Endothelial cell (in vitro differentiated cells): ENCODE measurements at regions not wholly inside any gene's neighbourhood (a gene's known extent, or its start where the extent isn't known, plus 50 kb on each side); places are given as distances from the start of the nearest gene placed in this dataset.

ENCODE experiments used
- DNase-seq: peaks from one replicate; pipeline ENCODE4 v3.0.0; 2021; ENCODE audit warnings: low spot score
- H3K27ac Mint-ChIP-seq: one replicate; pipeline ENCODE4 v1.8.0; 2021; ENCODE audit warnings: mixed read lengths, inconsistent platforms; ENCODE audit not compliant: unreplicated experiment
- H3K27me3 Mint-ChIP-seq: one replicate; pipeline ENCODE4 v1.8.0; 2021; ENCODE audit warnings: mild to moderate bottlenecking, moderate library complexity, mixed read lengths, inconsistent platforms; ENCODE audit not compliant: unreplicated experiment
- H3K36me3 Mint-ChIP-seq: one replicate; pipeline ENCODE4 v1.8.0; 2021; ENCODE audit warnings: mild to moderate bottlenecking, low read depth, mixed read lengths, inconsistent platforms; ENCODE audit not compliant: unreplicated experiment
- H3K4me1 Mint-ChIP-seq: one replicate; pipeline ENCODE4 v1.8.0; 2021; ENCODE audit warnings: mild to moderate bottlenecking, mixed read lengths, inconsistent platforms; ENCODE audit not compliant: unreplicated experiment
- H3K4me3 Mint-ChIP-seq: one replicate; pipeline ENCODE4 v1.8.0; 2021; ENCODE audit warnings: mild to moderate bottlenecking, mixed read lengths, inconsistent platforms; ENCODE audit not compliant: unreplicated experiment
- H3K9me3 Mint-ChIP-seq: one replicate; pipeline ENCODE4 v1.8.0; 2021; ENCODE audit warnings: mixed read lengths, inconsistent platforms; ENCODE audit not compliant: unreplicated experiment
- CTCF ChIP-seq: fragments of 200-600 bp; sonication (generic); IDR thresholded peaks from one replicate; pipeline ENCODE4 v1.5.0; 2021; ENCODE audit warnings: antibody characterized with exemption; ENCODE audit not compliant: unreplicated experiment

- Mint-ChIP-seq H3K4me3 (no peak overlapping the region), H3K36me3 (no peaks in the 10 kb centered on the region), H3K27me3 (no peaks in the 10 kb centered on the region), H3K4me1 (no peaks in the 10 kb centered on the region), H3K27ac (no peak overlapping the region), H3K9me3 (peaks cover 4% of the 10 kb centered on the region)
- no peak for DNase-seq
- TF ChIP-seq CTCF, result no peak
These were observed 499.6 kb downstream of the PPARGC1A start for GRCh38 chr4:23390246-23390645.

- no peak for DNase-seq
- H3K4me3 Mint-ChIP-seq, result no peak overlapping the region
- H3K27ac Mint-ChIP-seq, result no peak overlapping the region
- no peaks in the 10 kb centered on the region for H3K4me1 Mint-ChIP-seq
- no peaks in the 10 kb centered on the region for H3K36me3 Mint-ChIP-seq
- H3K27me3 Mint-ChIP-seq, result no peaks in the 10 kb centered on the region
- TF ChIP-seq CTCF, result no peak
- H3K9me3 Mint-ChIP-seq, result no peaks in the 10 kb centered on the region
These were observed 501.0 kb downstream of the PPARGC1A start for GRCh38 chr4:23388699-23389395.

GRCh38 chr4:23388255-23388654, 501.6 kb downstream of the PPARGC1A start:
- no peak overlapping the region for H3K27ac Mint-ChIP-seq
- H3K27me3 Mint-ChIP-seq, result no peaks in the 10 kb centered on the region
- no peak overlapping the region for H3K4me3 Mint-ChIP-seq
- no peaks in the 10 kb centered on the region for H3K4me1 Mint-ChIP-seq
- no peak for DNase-seq
- H3K36me3 Mint-ChIP-seq, result no peaks in the 10 kb centered on the region
- H3K9me3 Mint-ChIP-seq, result no peaks in the 10 kb centered on the region
- TF ChIP-seq CTCF, result no peak

- Mint-ChIP-seq H3K4me3 (no peak overlapping the region), H3K36me3 (no peaks in the 10 kb centered on the region), H3K27ac (no peak overlapping the region), H3K27me3 (no peaks in the 10 kb centered on the region), H3K9me3 (no peaks in the 10 kb centered on the region), H3K4me1 (no peaks in the 10 kb centered on the region)
- DNase-seq, result no peak
- no peak for TF ChIP-seq CTCF
These were observed 505.1 kb downstream of the PPARGC1A start for GRCh38 chr4:23384741-23385140.

GRCh38 chr4:23382879-23383278, 507.0 kb downstream of the PPARGC1A start:
- no peak for TF ChIP-seq CTCF

More at GRCh38 chr4:23382879-23383278, 507.0 kb downstream of the PPARGC1A start:
- H3K27me3 Mint-ChIP-seq, result no peaks in the 10 kb centered on the region
- H3K4me1 Mint-ChIP-seq, result no peaks in the 10 kb centered on the region
- no peak for DNase-seq
- no peak overlapping the region for H3K27ac Mint-ChIP-seq
- no peak overlapping the region for H3K4me3 Mint-ChIP-seq
- H3K9me3 Mint-ChIP-seq, result no peaks in the 10 kb centered on the region
- no peaks in the 10 kb centered on the region for H3K36me3 Mint-ChIP-seq
